ENCODE measurements at regions not wholly inside any gene's neighbourhood (a gene's known extent, or its start where the extent isn't known, plus 50 kb on each side); places are given as distances from the start of the nearest gene placed in this dataset.

DNA sequence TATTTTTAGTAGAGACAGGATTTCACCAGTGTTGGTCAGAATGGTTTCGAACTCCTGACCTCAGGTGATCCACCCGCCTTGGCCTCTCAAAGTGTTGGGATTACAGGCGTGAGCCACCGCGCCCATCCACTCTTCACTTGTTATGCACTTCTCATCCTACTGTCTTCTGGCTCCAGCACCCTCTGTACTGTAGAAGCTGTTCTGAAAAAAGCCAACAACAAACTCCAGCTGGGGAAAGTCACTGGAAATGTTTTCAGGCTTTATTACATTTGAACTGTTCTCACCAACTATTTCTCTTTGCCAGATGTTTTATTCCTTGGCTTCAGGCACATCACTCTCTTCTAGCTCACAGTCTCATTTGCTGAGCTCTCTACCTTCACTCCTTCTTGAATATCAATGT is 122.5 kb upstream of the EGR2 start:
- ChIA-PET POLR2A (no interaction called here), CTCF (no interaction called here)
- H3K9me3 Mint-ChIP-seq (ENCODE audit: unreplicated experiment), result no peaks in the 10 kb centered on the region
- Histone ChIP-seq H3K4me1 (no peaks in the 10 kb centered on the region), H3K9me3 (no peaks in the 10 kb centered on the region), H3K4me3 (ENCODE audit: low read depth, low read length) (no peak overlapping the region), H3K36me3 (ENCODE audit: control insufficient read depth, insufficient read depth, low read length) (no peaks in the 10 kb centered on the region), H3K27me3 (replicated peaks; ENCODE audit: control insufficient read depth, insufficient read depth, low read length) (no peaks in the 10 kb centered on the region)
- BruUV-seq (replicated peaks), result no TSS peak
- H3K4me1 Mint-ChIP-seq (ENCODE audit: low read depth, unreplicated experiment), result no peaks in the 10 kb centered on the region
- H3K27me3 Mint-ChIP-seq (ENCODE audit: insufficient read depth, unreplicated experiment), result peaks cover 24% of the 10 kb centered on the region
- intact Hi-C loops (cut with micrococcal nuclease; ENCODE audit: unreplicated experiment), result no loop called here
- DNase-seq, result no peak
- H3K27ac Mint-ChIP-seq (ENCODE audit: unreplicated experiment), result no peak overlapping the region
- H3K36me3 Mint-ChIP-seq (ENCODE audit: insufficient read depth, unreplicated experiment), result no peaks in the 10 kb centered on the region
- TF ChIP-seq, protein P1, sequence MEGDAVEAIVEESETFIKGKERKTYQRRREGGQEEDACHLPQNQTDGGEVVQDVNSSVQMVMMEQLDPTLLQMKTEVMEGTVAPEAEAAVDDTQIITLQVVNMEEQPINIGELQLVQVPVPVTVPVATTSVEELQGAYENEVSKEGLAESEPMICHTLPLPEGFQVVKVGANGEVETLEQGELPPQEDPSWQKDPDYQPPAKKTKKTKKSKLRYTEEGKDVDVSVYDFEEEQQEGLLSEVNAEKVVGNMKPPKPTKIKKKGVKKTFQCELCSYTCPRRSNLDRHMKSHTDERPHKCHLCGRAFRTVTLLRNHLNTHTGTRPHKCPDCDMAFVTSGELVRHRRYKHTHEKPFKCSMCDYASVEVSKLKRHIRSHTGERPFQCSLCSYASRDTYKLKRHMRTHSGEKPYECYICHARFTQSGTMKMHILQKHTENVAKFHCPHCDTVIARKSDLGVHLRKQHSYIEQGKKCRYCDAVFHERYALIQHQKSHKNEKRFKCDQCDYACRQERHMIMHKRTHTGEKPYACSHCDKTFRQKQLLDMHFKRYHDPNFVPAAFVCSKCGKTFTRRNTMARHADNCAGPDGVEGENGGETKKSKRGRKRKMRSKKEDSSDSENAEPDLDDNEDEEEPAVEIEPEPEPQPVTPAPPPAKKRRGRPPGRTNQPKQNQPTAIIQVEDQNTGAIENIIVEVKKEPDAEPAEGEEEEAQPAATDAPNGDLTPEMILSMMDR (IDR thresholded peaks at IDR 0.05; ENCODE audit: insufficient read depth in 1 of 2, low read depth in 1 of 2, low read length in 1 of 2, severe bottlenecking in 1 of 2, unreplicated experiment in 1 of 2), result no peak
- H3K4me3 Mint-ChIP-seq (ENCODE audit: unreplicated experiment), result no peak overlapping the region

DNA sequence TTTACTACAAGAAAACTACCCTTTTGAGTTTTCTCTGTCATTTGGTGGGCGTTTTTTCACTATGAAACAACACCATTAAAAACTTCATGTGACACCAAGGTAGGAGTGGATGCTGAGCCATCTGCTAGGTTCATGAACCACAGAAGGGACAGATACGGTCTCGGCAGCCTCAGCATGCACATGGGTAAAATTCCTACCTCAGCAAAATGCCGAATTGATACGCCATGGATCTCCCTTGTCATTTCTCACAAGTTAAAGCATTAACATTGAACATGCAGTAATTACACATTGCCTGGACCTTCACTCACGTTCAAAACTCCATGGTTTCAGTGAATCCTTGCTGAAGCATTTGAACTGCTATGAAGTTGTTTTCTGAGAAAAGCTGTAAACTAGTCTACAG is 121.5 kb upstream of the EGR2 start:
- Mint-ChIP-seq H3K4me1 (ENCODE audit: low read depth, unreplicated experiment) (no peaks in the 10 kb centered on the region), H3K36me3 (ENCODE audit: insufficient read depth, unreplicated experiment) (no peaks in the 10 kb centered on the region), H3K27ac (ENCODE audit: unreplicated experiment) (no peak overlapping the region), H3K4me3 (ENCODE audit: unreplicated experiment) (no peak overlapping the region), H3K27me3 (ENCODE audit: insufficient read depth, unreplicated experiment) (peaks cover 26% of the 10 kb centered on the region), H3K9me3 (ENCODE audit: unreplicated experiment) (no peaks in the 10 kb centered on the region)
- no TSS peak for BruUV-seq (replicated peaks)
- no peaks in the 10 kb centered on the region for H3K36me3 ChIP-seq (ENCODE audit: control insufficient read depth, insufficient read depth, low read length)
- H3K4me3 ChIP-seq (ENCODE audit: low read depth, low read length), result no peak overlapping the region
- intact Hi-C loops (cut with micrococcal nuclease; ENCODE audit: unreplicated experiment), result no loop called here
- ChIA-PET CTCF (no interaction called here), POLR2A (no interaction called here)
- TF ChIP-seq, protein P1 (IDR thresholded peaks at IDR 0.05; ENCODE audit: insufficient read depth in 1 of 2, low read depth in 1 of 2, low read length in 1 of 2, severe bottlenecking in 1 of 2, unreplicated experiment in 1 of 2), result no peak
- H3K4me1 ChIP-seq, result no peaks in the 10 kb centered on the region
- no peaks in the 10 kb centered on the region for H3K9me3 ChIP-seq
- no peak for DNase-seq
- H3K27me3 ChIP-seq (replicated peaks; ENCODE audit: control insufficient read depth, insufficient read depth, low read length), result no peaks in the 10 kb centered on the region

DNA sequence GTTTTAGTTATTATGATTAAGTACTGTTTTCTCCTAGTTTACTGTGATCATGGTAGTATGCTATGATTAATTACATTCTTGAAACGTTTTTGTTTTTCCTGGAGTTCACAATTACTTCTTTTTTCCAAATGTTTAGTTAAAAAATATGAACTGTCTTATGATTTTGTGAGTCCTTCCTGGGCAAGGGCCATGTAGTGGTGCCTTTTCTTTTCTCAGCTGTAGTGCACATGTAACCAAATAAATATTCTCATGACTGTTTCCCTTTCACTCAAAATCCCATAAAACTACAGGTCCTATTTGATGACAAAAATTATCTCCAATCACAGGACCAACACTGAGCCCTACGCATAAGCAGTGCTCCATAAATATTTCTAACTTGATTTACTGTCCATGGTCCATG is 118.9 kb upstream of the EGR2 start:
- Mint-ChIP-seq H3K4me3 (ENCODE audit: unreplicated experiment) (no peak overlapping the region), H3K4me1 (ENCODE audit: low read depth, unreplicated experiment) (no peaks in the 10 kb centered on the region), H3K36me3 (ENCODE audit: insufficient read depth, unreplicated experiment) (no peaks in the 10 kb centered on the region), H3K27me3 (ENCODE audit: insufficient read depth, unreplicated experiment) (peaks cover 19% of the 10 kb centered on the region), H3K9me3 (ENCODE audit: unreplicated experiment) (no peaks in the 10 kb centered on the region), H3K27ac (ENCODE audit: unreplicated experiment) (no peak overlapping the region)
- CTCF ChIA-PET, result no interaction called here
- no peaks in the 10 kb centered on the region for H3K4me1 ChIP-seq
- H3K4me3 ChIP-seq (ENCODE audit: low read depth, low read length), result no peak overlapping the region
- no peaks in the 10 kb centered on the region for H3K36me3 ChIP-seq (ENCODE audit: control insufficient read depth, insufficient read depth, low read length)
- intact Hi-C loops (cut with micrococcal nuclease; ENCODE audit: unreplicated experiment), result no loop called here
- DNase-seq, result no peak
- TF ChIP-seq, protein P1 (IDR thresholded peaks at IDR 0.05; ENCODE audit: insufficient read depth in 1 of 2, low read depth in 1 of 2, low read length in 1 of 2, severe bottlenecking in 1 of 2, unreplicated experiment in 1 of 2), result no peak
- H3K27me3 ChIP-seq (replicated peaks; ENCODE audit: control insufficient read depth, insufficient read depth, low read length), result no peaks in the 10 kb centered on the region
- POLR2A ChIA-PET, result no interaction called here
- peaks cover 4% of the 10 kb centered on the region; the same call in 1 of the 2 replicates for H3K9me3 ChIP-seq
- BruUV-seq (replicated peaks), result no TSS peak
